Spinal cord (tissue), 9 donors: ENCODE measurements at regions not wholly inside any gene's neighbourhood (a gene's known extent, or its start where the extent isn't known, plus 50 kb on each side); places are given as distances from the start of the nearest gene placed in this dataset.

Experiments used
- DNase-seq, 6 donors: peaks; one replicate each; pipeline versions ENCODE4 v3.0.0 to v3.0.0-alpha.2; 2013 to 2015; ENCODE audit warnings: low spot score in 6 of 6, low read depth in 4 of 6
- H3K27ac ChIP-seq: one replicate; pipeline ENCODE4 v1.5.1; 2013; ENCODE audit warnings: low read depth, low read length, control low read depth
- H3K27me3 ChIP-seq: one replicate; pipeline ENCODE4 v1.6.1; 2013; ENCODE audit warnings: low read length; ENCODE audit not compliant: control insufficient read depth, insufficient read depth
- H3K36me3 ChIP-seq: one replicate; pipeline ENCODE4 v1.6.1; 2013; ENCODE audit warnings: low read length; ENCODE audit not compliant: control insufficient read depth, insufficient read depth
- H3K4me1 ChIP-seq: one replicate; pipeline ENCODE4 v1.6.1; 2013; ENCODE audit warnings: low read length; ENCODE audit not compliant: control insufficient read depth, insufficient read depth
- H3K4me3 ChIP-seq: one replicate; pipeline ENCODE4 v1.5.1; 2013; ENCODE audit warnings: low read depth, low read length, control low read depth
- H3K9me3 ChIP-seq: one replicate; pipeline ENCODE4 v1.6.1; 2013; ENCODE audit warnings: low read length; ENCODE audit not compliant: control insufficient read depth, insufficient read depth
- WGBS: methylation state at CpG from one replicate; pipeline ENCODE4 v1.1.5; 2013; ENCODE audit warnings: missing lambda C conversion rate; ENCODE audit not compliant: insufficient coverage; 5-methylcytosine and 5-hydroxymethylcytosine counted together
- donor health status: healthy.

GRCh38 chr20:23245553-23246181 is 104.9 kb upstream of the NXT1 start:
- DNase-seq = peak in 2 of 6 donors; percentile 61 to 70
- WGBS = 63% methylated on average over 10 of the region's 11 CpGs
- H3K27me3 ChIP-seq = no peaks in the 10 kb centered on the region

GRCh38 chr20:23244916-23245552 is 105.6 kb upstream of the NXT1 start:
- Histone ChIP-seq H3K4me1 (peaks cover 5% of the 10 kb centered on the region), H3K27ac (no peak overlapping the region), H3K27me3 (no peaks in the 10 kb centered on the region), H3K4me3 (no peak overlapping the region), H3K9me3 (no peaks in the 10 kb centered on the region), H3K36me3 (no peaks in the 10 kb centered on the region)
- 87% methylated on average over 10 of the region's 13 CpGs for WGBS
- no peak for DNase-seq

More at GRCh38 chr20:23245553-23246181, 104.9 kb upstream of the NXT1 start:
- Histone ChIP-seq H3K4me3 (no peak overlapping the region), H3K4me1 (peaks cover 5% of the 10 kb centered on the region), H3K27ac (no peak overlapping the region), H3K9me3 (no peaks in the 10 kb centered on the region), H3K36me3 (no peaks in the 10 kb centered on the region)

- Histone ChIP-seq H3K27me3 (no peaks in the 10 kb centered on the region), H3K27ac (no peak overlapping the region), H3K4me3 (no peak overlapping the region), H3K4me1 (peaks cover 5% of the 10 kb centered on the region), H3K36me3 (no peaks in the 10 kb centered on the region), H3K9me3 (no peaks in the 10 kb centered on the region)
- no peak for DNase-seq
- WGBS = 94% methylated on average over 21 of the region's 27 CpGs
These were observed 106.3 kb upstream of the NXT1 start for GRCh38 chr20:23244156-23244915.

GRCh38 chr20:23243791-23244155 is 106.8 kb upstream of the NXT1 start:
- Histone ChIP-seq H3K27me3 (no peaks in the 10 kb centered on the region), H3K4me3 (no peak overlapping the region), H3K27ac (no peak overlapping the region), H3K36me3 (no peaks in the 10 kb centered on the region), H3K9me3 (no peaks in the 10 kb centered on the region), H3K4me1 (peaks cover 5% of the 10 kb centered on the region)
- no peak for DNase-seq
- 88% methylated on average over 4 of the region's 4 CpGs for WGBS

- H3K4me1 ChIP-seq = peaks cover 5% of the 10 kb centered on the region
- WGBS = 62% methylated on average over 4 of the region's 5 CpGs
- DNase-seq = peak in 1 of 6 donors; percentile 58
- H3K4me3 ChIP-seq = no peak overlapping the region
- H3K9me3 ChIP-seq = no peaks in the 10 kb centered on the region
- no peaks in the 10 kb centered on the region for H3K36me3 ChIP-seq
- no peaks in the 10 kb centered on the region for H3K27me3 ChIP-seq
- no peak overlapping the region for H3K27ac ChIP-seq
These were observed 107.9 kb upstream of the NXT1 start for GRCh38 chr20:23242556-23243180.

- WGBS = 83% methylated on average over 1 of the region's 2 CpGs
- H3K4me3 ChIP-seq = no peak overlapping the region
- peaks cover 5% of the 10 kb centered on the region for H3K4me1 ChIP-seq
- H3K36me3 ChIP-seq = no peaks in the 10 kb centered on the region
- H3K27ac ChIP-seq = no peak overlapping the region
- H3K9me3 ChIP-seq = no peaks in the 10 kb centered on the region
- H3K27me3 ChIP-seq = no peaks in the 10 kb centered on the region
- no peak for DNase-seq
These were observed 108.5 kb upstream of the NXT1 start for GRCh38 chr20:23242104-23242503.

GRCh38 chr20:23241416-23241815 is 109.2 kb upstream of the NXT1 start:
- H3K27me3 ChIP-seq = no peaks in the 10 kb centered on the region
- no peak overlapping the region for H3K27ac ChIP-seq
- H3K4me3 ChIP-seq = no peak overlapping the region
- WGBS = 100% methylated on average over 3 of the region's 3 CpGs
- DNase-seq = no peak
- H3K9me3 ChIP-seq = no peaks in the 10 kb centered on the region
- no peaks in the 10 kb centered on the region for H3K36me3 ChIP-seq
- peaks cover 5% of the 10 kb centered on the region for H3K4me1 ChIP-seq

- Histone ChIP-seq H3K27me3 (no peaks in the 10 kb centered on the region), H3K36me3 (no peaks in the 10 kb centered on the region), H3K4me3 (no peak overlapping the region), H3K9me3 (no peaks in the 10 kb centered on the region), H3K27ac (no peak overlapping the region), H3K4me1 (no peaks in the 10 kb centered on the region)
- no peak for DNase-seq
- WGBS = no CpG with 5 or more reads among the region's 1 CpG
These were observed 110.1 kb upstream of the NXT1 start for GRCh38 chr20:23240519-23240918.

- H3K4me3 ChIP-seq = no peak overlapping the region
- H3K4me1 ChIP-seq = no peaks in the 10 kb centered on the region
- no peaks in the 10 kb centered on the region for H3K27me3 ChIP-seq
- no peak overlapping the region for H3K27ac ChIP-seq
- H3K36me3 ChIP-seq = no peaks in the 10 kb centered on the region
- no peaks in the 10 kb centered on the region for H3K9me3 ChIP-seq
- DNase-seq = no peak
These were observed 113.4 kb upstream of the NXT1 start for GRCh38 chr20:23237201-23237600.
